Mesothelial cell of epicardium (in vitro differentiated cells): ENCODE measurements at regions not wholly inside any gene's neighbourhood (a gene's known extent, or its start where the extent isn't known, plus 50 kb on each side); places are given as distances from the start of the nearest gene placed in this dataset.
A peak's percentile ranks its signal among the peaks of the same experiment; 100 is the strongest.

Experiments
- DNase-seq, 2 experiments: peaks; one replicate each; pipeline ENCODE4 v3.0.0; 2021; ENCODE audit warnings: low spot score in 2 of 2; ENCODE audit not compliant: unreplicated experiment in 2 of 2
- H3K27ac Mint-ChIP-seq: 2 replicates; pipeline ENCODE4 v1.8.0; 2021; ENCODE audit warnings: mixed read lengths
- H3K27me3 Mint-ChIP-seq: 2 replicates; pipeline ENCODE4 v1.8.0; 2021; ENCODE audit warnings: low read depth, mixed read lengths
- H3K36me3 Mint-ChIP-seq: 2 replicates; pipeline ENCODE4 v1.8.0; 2021; ENCODE audit warnings: mixed read lengths
- H3K4me1 Mint-ChIP-seq: 2 replicates; pipeline ENCODE4 v1.8.0; 2021; ENCODE audit warnings: mixed read lengths
- H3K4me3 Mint-ChIP-seq: 2 replicates; pipeline ENCODE4 v1.8.0; 2021; ENCODE audit warnings: mild to moderate bottlenecking, moderate library complexity, mixed read lengths
- H3K9me3 Mint-ChIP-seq: 2 replicates; pipeline ENCODE4 v1.8.0; 2021; ENCODE audit warnings: mixed read lengths
- TF ChIP-seq, protein P1 (sequence below): fragments of 200-600 bp; sonication (generic); IDR thresholded peaks from one replicate; pipeline ENCODE4 v1.5.0; 2021; ENCODE audit warnings: antibody characterized with exemption; ENCODE audit not compliant: unreplicated experiment

GRCh38 chr4:105060628-105061027, 86.0 kb upstream of the TET2 start:
- DNase-seq, result no peak
- Mint-ChIP-seq H3K4me1 (peaks cover 11% of the 10 kb centered on the region), H3K27me3 (no peaks in the 10 kb centered on the region), H3K9me3 (no peaks in the 10 kb centered on the region), H3K27ac (no peak overlapping the region), H3K36me3 (no peaks in the 10 kb centered on the region), H3K4me3 (no peak overlapping the region)
- TF ChIP-seq, protein P1, sequence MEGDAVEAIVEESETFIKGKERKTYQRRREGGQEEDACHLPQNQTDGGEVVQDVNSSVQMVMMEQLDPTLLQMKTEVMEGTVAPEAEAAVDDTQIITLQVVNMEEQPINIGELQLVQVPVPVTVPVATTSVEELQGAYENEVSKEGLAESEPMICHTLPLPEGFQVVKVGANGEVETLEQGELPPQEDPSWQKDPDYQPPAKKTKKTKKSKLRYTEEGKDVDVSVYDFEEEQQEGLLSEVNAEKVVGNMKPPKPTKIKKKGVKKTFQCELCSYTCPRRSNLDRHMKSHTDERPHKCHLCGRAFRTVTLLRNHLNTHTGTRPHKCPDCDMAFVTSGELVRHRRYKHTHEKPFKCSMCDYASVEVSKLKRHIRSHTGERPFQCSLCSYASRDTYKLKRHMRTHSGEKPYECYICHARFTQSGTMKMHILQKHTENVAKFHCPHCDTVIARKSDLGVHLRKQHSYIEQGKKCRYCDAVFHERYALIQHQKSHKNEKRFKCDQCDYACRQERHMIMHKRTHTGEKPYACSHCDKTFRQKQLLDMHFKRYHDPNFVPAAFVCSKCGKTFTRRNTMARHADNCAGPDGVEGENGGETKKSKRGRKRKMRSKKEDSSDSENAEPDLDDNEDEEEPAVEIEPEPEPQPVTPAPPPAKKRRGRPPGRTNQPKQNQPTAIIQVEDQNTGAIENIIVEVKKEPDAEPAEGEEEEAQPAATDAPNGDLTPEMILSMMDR, result no peak

- no peaks in the 10 kb centered on the region for H3K36me3 Mint-ChIP-seq
- DNase-seq, result no peak
- H3K27ac Mint-ChIP-seq, result peak overlapping the region; percentile 48
- TF ChIP-seq, protein P1, result no peak
- no peaks in the 10 kb centered on the region for H3K9me3 Mint-ChIP-seq
- no peak overlapping the region for H3K4me3 Mint-ChIP-seq
- H3K4me1 Mint-ChIP-seq, result peaks cover 11% of the 10 kb centered on the region
- no peaks in the 10 kb centered on the region for H3K27me3 Mint-ChIP-seq
Measured at GRCh38 chr4:105061136-105061696, 85.5 kb upstream of the TET2 start.

GRCh38 chr4:105061731-105062130, 84.9 kb upstream of the TET2 start:
- no peaks in the 10 kb centered on the region for H3K27me3 Mint-ChIP-seq
- DNase-seq, result no peak
- H3K27ac Mint-ChIP-seq, result no peak overlapping the region
- no peak overlapping the region for H3K4me3 Mint-ChIP-seq
- H3K4me1 Mint-ChIP-seq, result peaks cover 11% of the 10 kb centered on the region
- no peaks in the 10 kb centered on the region for H3K9me3 Mint-ChIP-seq
- H3K36me3 Mint-ChIP-seq, result no peaks in the 10 kb centered on the region
- TF ChIP-seq, protein P1, result no peak

DNA sequence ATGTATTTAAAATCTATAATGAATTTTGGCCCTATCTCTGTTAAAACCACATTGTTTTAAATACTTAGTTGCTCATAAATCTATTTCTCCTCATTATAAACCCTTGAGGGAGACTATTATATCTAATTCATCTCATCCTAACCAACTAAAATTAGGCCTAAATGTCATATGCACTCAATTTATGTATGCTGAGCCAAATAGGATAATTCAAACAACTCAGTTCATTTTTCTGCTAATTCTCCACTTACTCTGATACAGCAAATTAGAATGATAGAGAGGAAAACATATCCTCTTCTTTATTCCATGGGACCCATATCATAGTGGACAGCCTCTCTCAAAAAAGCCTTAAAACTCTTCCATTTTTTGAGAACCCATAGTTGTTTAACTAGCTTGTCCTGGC, 80.3 kb upstream of the TET2 start:
- TF ChIP-seq, protein P1, result no peak
- Mint-ChIP-seq H3K27me3 (peaks cover 6% of the 10 kb centered on the region), H3K4me1 (peaks cover 4% of the 10 kb centered on the region), H3K4me3 (no peak overlapping the region), H3K27ac (no peak overlapping the region), H3K9me3 (no peaks in the 10 kb centered on the region), H3K36me3 (no peaks in the 10 kb centered on the region)
- DNase-seq, result no peak

- Mint-ChIP-seq H3K4me1 (no peaks in the 10 kb centered on the region), H3K27me3 (peaks cover 6% of the 10 kb centered on the region), H3K36me3 (no peaks in the 10 kb centered on the region), H3K9me3 (no peaks in the 10 kb centered on the region), H3K27ac (no peak overlapping the region), H3K4me3 (no peak overlapping the region)
- no peak for DNase-seq
- TF ChIP-seq, protein P1, result no peak
Measured at GRCh38 chr4:105067431-105067830, 79.2 kb upstream of the TET2 start.

GRCh38 chr4:105067946-105068345, 78.7 kb upstream of the TET2 start:
- DNase-seq, result no peak
- Mint-ChIP-seq H3K27me3 (peaks cover 6% of the 10 kb centered on the region), H3K9me3 (no peaks in the 10 kb centered on the region), H3K4me3 (no peak overlapping the region), H3K27ac (no peak overlapping the region), H3K36me3 (no peaks in the 10 kb centered on the region), H3K4me1 (no peaks in the 10 kb centered on the region)
- TF ChIP-seq, protein P1, result no peak
